ENCODE measurements at regions not wholly inside any gene's neighbourhood (a gene's known extent, or its start where the extent isn't known, plus 50 kb on each side); places are given as distances from the start of the nearest gene placed in this dataset.

- TF ChIP-seq, protein P1, sequence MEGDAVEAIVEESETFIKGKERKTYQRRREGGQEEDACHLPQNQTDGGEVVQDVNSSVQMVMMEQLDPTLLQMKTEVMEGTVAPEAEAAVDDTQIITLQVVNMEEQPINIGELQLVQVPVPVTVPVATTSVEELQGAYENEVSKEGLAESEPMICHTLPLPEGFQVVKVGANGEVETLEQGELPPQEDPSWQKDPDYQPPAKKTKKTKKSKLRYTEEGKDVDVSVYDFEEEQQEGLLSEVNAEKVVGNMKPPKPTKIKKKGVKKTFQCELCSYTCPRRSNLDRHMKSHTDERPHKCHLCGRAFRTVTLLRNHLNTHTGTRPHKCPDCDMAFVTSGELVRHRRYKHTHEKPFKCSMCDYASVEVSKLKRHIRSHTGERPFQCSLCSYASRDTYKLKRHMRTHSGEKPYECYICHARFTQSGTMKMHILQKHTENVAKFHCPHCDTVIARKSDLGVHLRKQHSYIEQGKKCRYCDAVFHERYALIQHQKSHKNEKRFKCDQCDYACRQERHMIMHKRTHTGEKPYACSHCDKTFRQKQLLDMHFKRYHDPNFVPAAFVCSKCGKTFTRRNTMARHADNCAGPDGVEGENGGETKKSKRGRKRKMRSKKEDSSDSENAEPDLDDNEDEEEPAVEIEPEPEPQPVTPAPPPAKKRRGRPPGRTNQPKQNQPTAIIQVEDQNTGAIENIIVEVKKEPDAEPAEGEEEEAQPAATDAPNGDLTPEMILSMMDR (IDR thresholded peaks at IDR 0.05): no peak
- no peak for TF ChIP-seq POLR2AphosphoS5 (IDR thresholded peaks at IDR 0.05)
These were observed 86.4 kb upstream of the POU3F2 start for GRCh38 chr6:98747960-98748359.

All from gastroesophageal sphincter (tissue), 3 donors.